GM19328 (cell line): ENCODE measurements at regions not wholly inside any gene's neighbourhood (a gene's known extent, or its start where the extent isn't known, plus 50 kb on each side); places are given as distances from the start of the nearest gene placed in this dataset.

Experiments used
- ATAC-seq: cut with Tn5 transposase; IDR thresholded peaks from one replicate; pipeline ENCODE4 v1.9.1; 2021; ENCODE audit warnings: mild to moderate bottlenecking, moderate library complexity; ENCODE audit not compliant: unreplicated experiment

DNA sequence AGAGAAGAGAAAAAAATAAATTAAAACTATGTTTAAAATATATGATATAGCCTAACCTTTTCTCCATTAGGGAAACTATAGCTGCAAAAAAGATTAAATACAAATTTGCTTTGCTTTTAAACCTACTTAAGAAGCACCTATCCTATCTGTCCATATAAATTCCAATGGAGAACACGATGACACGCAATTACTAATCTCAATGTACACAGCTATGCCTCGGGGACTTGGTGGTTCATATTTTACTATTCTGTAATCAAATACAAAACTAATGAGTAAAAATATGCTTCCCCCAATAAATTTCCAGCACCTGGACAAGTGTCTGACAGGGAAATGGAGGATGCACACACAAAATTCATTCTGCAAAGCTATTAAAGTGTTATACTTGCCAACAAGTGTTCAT lies 386.4 kb downstream of the LMO4 start:
- ATAC-seq = no peak

DNA sequence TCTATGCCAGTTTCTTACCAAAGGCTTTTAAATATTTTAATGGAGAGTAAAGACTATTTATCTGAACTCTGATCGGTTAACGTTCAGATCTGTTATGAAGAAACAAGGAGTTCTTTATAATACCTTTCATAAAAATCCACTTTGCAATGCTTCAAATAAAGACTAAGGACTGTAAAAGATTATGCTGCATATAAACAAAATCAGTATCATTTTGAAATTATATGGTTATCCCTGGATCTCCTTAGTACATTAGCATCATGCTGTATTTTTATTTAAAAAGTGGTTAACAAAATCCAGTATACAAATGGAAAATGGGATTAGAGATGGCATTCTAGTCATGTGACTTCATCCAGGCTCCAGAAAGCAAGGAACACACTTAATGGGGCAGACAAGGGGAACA lies 386.8 kb downstream of the LMO4 start:
- no peak for ATAC-seq

DNA sequence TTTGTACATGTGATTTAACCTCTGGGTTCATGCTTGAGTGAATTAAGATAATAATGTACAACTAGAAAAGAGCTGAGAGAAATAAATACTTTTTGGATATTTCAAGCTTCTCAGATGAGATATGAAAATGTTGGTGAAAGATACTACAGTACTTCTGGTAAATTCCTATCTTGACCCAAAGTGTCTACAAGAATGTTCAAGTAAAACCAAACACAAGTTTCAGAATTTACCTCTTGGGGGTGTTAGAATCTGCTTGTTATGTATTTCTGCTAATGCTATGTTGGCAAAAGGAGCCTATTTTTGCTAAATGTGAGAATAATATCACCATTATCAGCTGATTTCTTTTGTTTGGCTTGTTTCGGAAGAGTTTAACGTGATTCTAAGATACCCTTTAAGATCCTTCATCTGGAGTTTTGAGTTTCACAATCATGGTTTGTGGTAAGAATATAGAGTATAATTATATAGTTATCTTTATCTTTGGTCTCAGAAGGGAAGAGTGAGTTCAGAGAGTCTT lies 388.5 kb downstream of the LMO4 start:
- no peak for ATAC-seq

DNA sequence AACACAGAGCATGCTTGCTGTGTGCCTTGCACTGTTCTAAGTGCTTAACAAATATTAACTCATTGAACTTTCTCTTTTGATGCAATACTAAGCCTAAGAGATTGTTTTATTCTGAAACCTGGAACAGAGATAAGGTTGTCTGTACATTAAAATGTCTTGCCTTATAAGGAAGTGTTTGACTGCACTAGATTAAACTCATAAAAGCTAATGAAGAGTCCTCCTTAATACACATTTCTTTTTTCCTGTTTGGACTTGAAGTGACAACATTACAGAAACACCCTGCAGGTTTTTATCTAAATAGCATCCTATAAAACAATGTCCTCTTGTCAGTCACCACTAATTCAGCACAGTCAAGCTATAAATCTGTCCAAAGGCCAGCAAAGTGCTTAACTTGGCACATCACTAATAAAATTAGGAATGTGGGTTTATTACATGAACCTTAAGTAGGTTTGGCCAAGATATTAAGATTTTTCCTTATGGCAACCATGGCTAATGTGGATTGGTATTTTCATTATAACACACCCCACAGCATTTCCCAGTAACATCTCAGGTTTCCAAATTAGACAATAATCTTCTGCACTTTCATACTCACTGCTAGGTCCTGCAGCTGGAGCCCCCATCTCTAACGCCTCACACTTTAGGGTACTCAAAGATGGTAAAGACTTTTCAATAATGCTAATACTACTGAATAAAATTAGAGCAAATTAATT lies 389.7 kb downstream of the LMO4 start:
- ATAC-seq = no peak

DNA sequence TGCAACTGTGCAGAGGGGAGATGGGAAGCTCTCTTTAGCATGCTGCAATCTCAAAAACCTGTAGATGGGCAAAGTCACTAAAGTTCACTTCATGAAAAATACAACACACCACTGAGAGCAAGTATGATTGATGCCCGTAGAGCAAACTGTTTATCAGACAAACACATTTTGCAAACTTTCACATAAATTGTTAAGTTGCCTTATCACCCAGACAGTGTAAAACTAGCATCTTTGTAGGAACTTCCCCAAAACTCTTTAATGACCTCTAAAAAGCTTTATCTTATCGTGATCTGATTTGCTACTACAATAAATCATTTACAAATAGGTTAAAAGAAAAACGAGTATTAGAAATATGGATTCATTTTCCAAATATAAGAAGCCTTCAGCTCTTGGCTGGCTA lies 391.0 kb downstream of the LMO4 start:
- no peak for ATAC-seq

DNA sequence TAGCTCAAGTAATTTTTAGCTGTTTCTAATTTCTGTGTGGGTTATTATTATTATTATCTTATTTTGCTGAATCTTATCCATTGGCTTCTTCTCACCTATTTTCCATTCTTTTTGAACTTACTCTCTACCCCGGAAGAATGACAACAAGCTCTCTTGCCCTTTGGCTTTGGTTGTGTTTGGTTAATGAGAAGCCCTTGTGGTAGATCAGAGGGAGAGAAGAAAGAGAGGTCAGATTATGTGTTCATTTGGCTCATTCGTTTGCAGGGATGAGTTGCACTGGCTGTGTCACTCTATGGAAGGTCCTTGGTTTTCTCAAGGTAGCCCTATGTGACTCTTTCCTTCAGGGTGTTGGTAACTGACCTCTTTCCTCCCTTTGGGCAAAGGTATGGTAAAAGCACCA lies 391.9 kb downstream of the LMO4 start:
- no peak for ATAC-seq

DNA sequence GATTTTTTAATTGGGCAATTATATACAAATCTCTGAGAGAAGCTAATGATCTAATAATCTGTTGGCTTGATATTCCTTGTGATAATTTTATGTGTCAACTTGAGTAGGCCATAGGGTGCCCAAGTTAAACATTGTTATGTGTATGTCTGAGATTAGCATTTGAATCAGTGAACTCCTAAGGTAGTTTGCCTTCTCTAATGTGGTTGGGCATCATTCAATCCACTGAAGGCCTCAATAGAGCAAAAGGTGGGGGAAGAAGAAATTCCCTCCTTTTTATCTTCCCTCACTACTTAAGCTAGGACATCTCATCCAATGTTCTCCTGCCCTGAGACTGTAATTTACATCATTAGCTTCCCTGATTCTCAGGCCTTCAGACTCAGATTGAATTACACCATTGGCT lies 394.5 kb downstream of the LMO4 start:
- ATAC-seq = no peak

DNA sequence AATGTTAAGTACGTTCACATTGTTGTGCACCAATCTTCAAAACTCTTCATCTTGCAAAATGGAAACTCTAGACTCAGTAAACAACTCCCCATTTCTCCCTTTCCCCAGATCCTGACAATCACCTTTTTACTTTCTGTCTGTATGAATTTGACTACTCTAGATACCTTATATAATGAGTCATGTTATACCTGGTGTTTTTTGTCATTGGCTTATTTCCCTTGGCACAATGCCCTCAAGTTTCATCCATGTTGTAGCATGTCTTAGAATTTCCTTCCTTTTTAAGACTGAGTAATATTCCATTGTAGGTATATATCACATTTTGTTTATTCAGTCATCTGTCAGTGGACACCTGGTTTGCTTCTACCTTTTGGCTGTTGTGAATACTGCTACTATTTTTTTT lies 399.5 kb downstream of the LMO4 start:
- no peak for ATAC-seq

DNA sequence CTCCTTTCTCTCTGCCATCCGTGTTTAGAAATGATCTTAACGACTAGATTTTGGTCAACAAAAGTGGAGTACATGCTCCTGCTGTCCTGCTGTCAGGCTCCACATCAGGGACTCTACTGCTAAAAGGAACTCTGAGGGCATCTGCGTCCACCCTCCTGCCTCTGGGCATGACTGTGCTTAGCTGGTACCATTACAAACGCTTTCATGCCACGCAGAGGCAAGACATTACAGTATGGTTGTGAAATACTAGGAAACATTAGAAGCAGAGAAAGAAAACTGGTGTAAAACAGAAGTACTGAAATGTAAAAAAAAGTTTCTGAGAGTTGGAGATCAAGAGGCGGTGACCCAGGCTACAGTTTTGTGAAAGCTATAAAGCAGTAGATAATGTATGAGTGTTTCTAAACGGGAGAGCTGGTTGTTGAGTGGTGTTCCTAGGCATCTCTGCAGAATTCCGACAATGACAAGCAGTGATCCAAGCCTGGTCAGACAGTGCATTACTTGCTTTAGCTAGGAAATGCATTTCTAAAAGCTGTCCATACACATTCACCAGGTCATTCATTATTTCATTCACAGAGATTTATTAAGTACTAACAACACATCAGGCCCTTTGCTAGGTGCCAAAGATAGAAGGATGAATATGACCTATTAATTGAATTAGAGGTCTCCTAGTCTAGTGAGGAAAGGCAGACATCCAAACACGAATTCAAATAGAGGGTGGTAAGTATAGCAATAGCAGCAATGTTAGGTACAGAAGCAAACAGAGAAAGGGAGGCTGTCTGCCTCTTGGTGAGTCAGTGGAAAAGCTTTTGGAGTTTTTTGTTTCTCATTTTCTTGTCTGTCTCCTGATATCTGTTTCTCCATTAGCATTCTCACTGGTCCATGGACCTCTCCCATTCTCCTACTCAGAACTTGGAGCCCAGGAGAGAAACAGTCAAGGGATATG lies 401.9 kb downstream of the LMO4 start:
- no peak for ATAC-seq

DNA sequence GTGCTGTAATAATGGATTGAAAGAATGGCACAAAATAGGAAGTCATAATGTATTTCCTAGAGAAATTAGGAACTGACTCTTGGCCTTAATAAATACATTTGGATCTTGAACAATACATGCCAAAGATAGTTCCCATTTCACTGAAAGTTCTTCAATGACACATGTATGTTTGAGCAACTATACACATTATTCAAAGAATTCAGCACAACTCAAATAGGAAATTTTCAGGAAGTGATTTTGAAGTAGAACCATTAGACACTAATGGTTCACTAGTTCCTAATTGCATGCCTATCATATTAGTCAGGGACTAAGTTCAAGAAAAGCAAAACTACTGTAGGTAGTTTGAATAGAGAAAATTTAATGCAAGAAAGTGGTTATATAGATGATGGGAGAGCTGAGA lies 404.7 kb downstream of the LMO4 start:
- no peak for ATAC-seq

DNA sequence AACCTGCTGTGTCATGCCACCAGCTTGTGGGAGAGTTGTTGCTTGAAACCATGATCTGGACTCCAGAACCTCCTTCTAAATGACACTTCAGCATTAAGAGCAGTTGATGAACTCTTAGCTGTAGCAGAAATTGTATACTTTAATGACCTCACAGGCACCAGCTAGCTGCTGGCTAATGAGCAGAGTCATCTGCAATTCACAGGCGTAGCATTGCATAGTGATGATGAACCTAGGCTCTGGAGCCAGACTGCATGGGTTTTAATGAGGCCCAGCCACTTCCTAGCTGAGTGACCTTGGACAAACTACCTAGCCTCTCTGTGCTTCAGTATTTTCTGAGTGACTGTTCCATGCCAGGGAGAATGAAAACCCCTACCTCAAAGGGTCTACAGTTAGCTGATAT lies 407.1 kb downstream of the LMO4 start:
- no peak for ATAC-seq

DNA sequence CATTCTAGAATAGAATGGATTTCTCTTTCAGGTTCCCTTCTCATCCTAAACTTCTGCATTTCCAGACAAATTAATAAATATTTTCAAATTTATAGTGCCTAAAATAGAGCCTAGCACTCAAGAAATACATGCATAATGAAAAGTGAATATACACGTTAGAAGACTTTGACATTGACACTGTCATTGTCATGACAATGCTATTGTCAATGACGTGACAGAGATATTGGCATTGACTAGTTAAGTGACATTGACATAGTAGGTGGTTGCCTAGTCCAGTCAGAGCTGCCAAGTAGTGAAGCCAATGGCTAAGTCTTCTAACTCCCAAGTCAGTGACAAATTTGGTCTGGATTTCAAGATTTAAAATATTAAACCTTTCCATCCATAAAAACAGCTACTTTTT lies 410.5 kb downstream of the LMO4 start:
- ATAC-seq = no peak

DNA sequence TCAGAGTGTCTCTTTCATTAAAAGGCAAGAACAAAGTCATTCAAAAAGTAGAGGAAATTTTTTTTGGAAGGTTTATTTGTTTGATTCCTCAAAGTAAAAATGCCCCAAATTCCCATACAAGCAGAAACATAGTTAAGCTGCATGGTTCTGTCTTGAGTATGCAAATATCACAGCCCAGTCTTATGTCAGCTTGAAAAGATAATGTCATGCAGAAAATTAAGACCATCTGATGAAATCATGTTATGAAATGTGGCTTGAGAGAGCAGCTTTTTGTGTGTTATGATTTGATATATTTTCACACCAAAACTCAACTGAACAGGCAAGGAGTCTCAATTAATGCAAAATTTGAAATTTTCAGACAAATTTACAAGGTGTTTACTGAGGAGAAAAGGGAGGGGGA lies 411.0 kb downstream of the LMO4 start:
- no peak for ATAC-seq

DNA sequence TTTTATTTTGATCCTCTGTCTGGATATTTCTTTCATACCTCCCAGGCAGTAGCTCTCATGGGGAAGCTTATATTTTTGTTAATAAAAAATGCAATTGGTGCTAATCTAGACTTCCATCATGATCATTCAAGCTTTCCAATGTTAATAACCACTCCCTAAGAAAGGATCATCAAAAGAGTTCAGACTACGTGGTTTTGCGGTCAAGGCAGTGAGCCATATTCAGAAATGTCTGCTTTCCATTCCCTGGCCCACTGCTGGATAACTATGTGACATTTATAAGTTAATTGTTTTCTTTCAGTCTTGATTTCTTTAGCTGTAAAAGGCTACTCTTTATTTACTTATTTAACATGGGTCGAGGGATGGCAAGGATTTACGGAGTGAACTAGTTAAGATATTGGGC lies 414.6 kb downstream of the LMO4 start:
- ATAC-seq = no peak

DNA sequence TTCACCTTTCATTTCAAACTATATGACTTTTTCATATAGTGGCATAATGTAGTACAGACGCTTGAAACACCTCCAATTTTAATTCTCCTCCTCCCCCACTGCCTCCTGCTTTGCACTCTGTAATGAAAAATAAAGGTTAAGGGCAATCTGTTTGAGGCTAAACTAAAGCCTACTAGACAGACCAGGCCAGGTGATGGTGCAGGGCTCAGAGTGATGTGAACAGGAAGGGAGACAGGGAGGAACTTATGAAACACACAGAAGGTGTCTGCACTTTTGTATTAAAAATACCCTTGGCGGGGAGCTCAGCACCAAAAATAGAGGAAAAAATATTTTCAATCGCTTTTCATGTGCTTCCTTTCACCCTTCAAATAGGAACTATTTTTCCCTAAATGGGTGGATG lies 415.4 kb downstream of the LMO4 start:
- no peak for ATAC-seq

DNA sequence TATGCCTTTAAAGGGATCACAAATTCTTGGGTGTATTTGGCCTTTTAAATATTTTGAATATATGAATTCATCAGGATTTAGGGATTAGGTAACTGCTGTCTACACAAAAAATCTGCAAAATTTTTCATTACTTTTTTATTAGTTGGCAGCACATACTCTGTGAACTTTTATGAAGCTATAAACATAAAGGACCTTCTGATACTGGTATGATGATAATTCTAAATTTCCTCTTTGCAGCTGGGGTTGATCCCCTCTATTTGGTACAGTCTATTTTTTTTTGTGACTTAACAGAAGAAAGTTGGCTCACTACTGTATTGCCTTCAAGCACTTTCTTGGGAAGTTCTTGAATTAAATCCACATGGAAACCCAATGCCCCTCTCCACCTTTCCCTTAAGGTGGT lies 416.1 kb downstream of the LMO4 start:
- ATAC-seq = no peak

DNA sequence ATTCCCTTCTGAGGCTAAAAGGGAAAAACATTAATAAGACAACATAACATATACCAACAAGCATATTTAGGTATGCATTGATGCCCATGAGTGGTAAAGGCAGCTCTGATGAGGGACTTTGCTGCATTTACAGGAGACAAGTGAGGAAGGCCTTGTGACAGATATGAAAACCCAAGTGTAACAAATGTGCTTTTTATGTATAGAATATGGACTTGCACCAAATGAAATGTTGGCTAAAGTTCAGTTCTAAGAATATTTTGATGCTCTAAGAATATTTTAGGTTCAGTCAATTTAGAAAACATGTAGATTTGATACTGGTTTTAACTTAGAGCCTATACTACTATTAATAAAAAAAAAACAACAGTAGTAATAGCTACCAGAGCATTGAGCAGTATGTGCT lies 424.7 kb downstream of the LMO4 start:
- ATAC-seq = no peak

DNA sequence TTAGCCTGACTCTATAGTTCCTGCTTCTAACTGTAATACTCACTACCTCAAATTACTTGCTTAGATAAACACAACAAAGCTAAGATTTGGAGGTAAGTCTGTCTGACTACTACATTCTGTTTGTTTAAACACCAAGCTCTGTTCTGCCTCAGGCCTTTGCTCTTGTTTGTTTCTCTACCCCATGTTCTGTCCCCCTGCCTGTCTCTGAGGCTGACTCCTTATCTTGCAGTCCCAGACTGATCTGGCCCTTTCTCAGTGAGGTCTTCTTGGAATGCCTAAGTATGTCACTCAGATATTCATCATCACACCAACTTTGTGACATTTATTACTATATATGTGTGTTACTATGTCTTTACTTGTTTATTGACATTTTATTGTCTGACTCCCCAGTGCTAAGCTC lies 425.5 kb downstream of the LMO4 start:
- no peak for ATAC-seq

DNA sequence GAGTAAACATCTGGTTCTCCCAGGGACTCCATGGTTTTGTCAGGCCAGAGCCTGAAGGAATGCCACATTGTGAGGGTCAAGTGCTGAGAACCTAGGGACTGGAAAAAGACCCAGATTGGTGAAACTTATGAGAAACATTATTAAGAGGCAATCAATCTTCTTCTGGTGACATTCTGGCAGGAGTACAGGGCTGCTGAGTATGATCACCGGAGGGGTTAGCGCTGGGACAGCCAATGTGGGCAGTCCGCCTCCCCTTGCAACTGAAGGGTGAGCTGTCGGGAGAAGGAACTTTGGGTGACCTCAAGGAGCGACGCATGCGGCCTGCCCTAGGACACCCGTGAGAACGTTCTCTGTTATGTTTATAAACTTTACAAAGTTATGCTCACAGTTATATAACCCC lies 429.0 kb downstream of the LMO4 start:
- no peak for ATAC-seq

DNA sequence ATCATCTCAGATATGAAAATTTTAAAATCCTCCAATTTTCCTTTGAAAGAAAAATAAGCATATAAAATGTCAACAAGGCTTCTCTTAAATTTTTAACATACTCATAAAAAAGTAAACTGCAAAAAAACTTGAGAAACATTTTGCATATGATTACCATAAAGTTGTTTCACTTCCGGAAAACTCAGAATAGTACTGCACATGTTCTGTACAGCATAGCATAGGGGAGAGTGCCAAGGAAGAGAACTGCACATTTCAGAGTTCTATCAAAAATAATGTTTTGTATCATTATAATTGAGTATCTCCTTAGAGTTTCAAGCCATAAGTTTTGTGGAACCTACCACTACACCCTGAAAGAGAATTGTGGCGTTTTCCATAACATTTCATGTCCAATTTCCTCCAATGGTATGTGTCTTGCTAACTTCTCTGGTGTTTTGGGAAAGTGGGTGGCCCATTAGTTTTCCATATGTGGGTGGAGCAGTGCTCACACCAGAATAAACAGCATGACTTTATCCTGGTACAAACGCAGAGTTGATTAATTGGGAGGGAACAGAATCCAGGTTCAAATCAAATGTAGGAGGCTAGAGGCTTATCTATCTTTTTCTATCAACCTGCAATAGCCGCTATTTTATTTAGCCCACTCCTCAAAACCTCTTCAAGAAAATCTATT lies 430.9 kb downstream of the LMO4 start:
- ATAC-seq = no peak

DNA sequence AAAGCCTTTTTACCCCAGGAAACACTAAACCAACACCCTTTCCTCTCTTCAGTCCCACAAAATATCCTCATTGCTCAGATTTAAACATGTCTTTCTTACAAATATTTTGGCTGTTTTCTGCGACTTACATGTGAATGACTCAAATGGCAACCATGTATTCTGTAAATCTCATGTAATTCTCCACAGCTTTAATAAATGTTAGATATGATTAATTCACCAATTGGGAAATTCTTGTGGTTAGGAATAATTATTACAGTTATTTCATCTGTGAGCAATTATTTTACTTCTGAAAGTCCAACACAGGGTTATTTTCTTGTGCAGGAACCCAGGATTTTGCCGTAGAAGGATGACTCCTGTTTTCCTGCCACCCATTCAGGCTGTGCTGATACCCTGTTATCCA lies 431.5 kb downstream of the LMO4 start:
- no peak for ATAC-seq

DNA sequence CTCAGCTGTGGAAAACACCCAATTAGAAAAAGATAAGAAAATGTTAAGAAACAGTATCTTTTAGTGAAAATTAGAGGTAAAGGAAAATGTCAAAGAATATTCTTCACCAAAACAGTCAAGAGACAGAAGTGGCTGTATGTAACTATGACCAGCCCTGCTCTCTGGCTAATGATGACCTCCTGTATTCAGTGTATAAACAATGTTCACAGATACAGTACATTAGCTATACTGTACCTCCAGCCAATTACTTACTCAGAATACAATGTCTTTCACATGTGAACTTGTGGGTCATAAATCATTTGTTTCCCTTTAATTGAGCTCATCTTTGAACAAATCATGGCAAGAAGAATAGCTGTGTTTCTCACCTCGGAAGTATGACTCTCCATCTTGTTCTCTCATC lies 432.0 kb downstream of the LMO4 start:
- ATAC-seq = no peak
